ENCODE measurements at regions not wholly inside any gene's neighbourhood (a gene's known extent, or its start where the extent isn't known, plus 50 kb on each side); places are given as distances from the start of the nearest gene placed in this dataset.

GRCh38 chr9:129458663-129459546, 162.0 kb downstream of the C9orf50 start (continued):
- TF ChIP-seq CHD2 (IDR thresholded peaks at IDR 0.05; ENCODE audit: low read length, partially characterized antibody) (peak; percentile 86), MXI1 (IDR thresholded peaks at IDR 0.05; ENCODE audit: low read depth, low read length) (no peak), FOXJ3 (CRISPR knock-in tag; IDR thresholded peaks at IDR 0.05) (peak; percentile 82; the same call in 1 of the 2 replicates), RCOR1 (IDR thresholded peaks at IDR 0.05; ENCODE audit: low read length) (no peak), POLR2AphosphoS5 (IDR thresholded peaks at IDR 0.05; ENCODE audit: low read depth, low read length) (no peak), RXRA (IDR thresholded peaks at IDR 0.05; ENCODE audit: borderline replicate concordance, low read depth) (no peak), ELF1 (IDR thresholded peaks at IDR 0.05) (no peak), EP300 (IDR thresholded peaks at IDR 0.05; ENCODE audit: borderline replicate concordance in 1 of 2, low read depth in 1 of 2, low read length in 1 of 2) (peak in 1 of 2 experiments; percentile 68; a peak in 1 of 4 replicates), JUND (IDR thresholded peaks at IDR 0.05) (no peak)

GRCh38 chr9:129458155-129458661, 162.7 kb downstream of the C9orf50 start:
- Histone ChIP-seq H3K27ac (ENCODE audit: low read depth in 2 of 2, low read length in 1 of 2) (peak overlapping the region in 1 of 2 experiments; percentile 84; a peak in 2 of 4 replicates), H3K9me2 (no peaks in the 10 kb centered on the region), H3K4me3 (ENCODE audit: low read depth in 2 of 2, low read length in 1 of 2) (no peak overlapping the region), H2AFZ (ENCODE audit: low read depth) (no peak overlapping the region), H3K9me3 (no peaks in the 10 kb centered on the region), H4K20me1 (ENCODE audit: insufficient read depth) (no peaks in the 10 kb centered on the region), H3K4me1 (ENCODE audit: control insufficient read depth in 1 of 2, insufficient read depth in 2 of 2, low read depth in 1 of 2, low read length in 1 of 2) (peaks cover 30 to 43% of the 10 kb centered on the region in 2 experiments; a peak in 3 of 4 replicates), H3K4me2 (peak overlapping the region; percentile 71; the same call in 1 of the 2 replicates), H3F3A (replicated peaks; ENCODE audit: insufficient read depth) (peaks cover 19% of the 10 kb centered on the region), H3K9ac (no peak overlapping the region), H3K27me3 (ENCODE audit: insufficient read depth) (no peaks in the 10 kb centered on the region), H3K36me3 (replicated peaks in 1 of 2; ENCODE audit: control insufficient read depth in 1 of 2, insufficient read depth in 2 of 2, low read length in 1 of 2) (no peaks in the 10 kb centered on the region), H3K79me2 (ENCODE audit: insufficient read depth) (no peaks in the 10 kb centered on the region)
- POLR2A ChIA-PET, result interaction anchor here (1.2 to 3.7 kb wide), 6 partner anchors 24 to 284 kb away, joined by 3 to 37 read pairs (median 17); partner anchors contain the start of gene IER5L
- CTCF ChIA-PET, result interaction anchor here (0.8 to 4.5 kb wide), 6 partner anchors 8 to 319 kb away, joined by 3 to 28 read pairs (median 4); no protein-coding TSS in a partner anchor
- no peak for DNase-seq
- no peak for TF ChIP-seq GATA2 (CRISPR knock-in tag; IDR thresholded peaks at IDR 0.05)
- no peak for TF ChIP-seq RXRA (IDR thresholded peaks at IDR 0.05; ENCODE audit: borderline replicate concordance, low read depth)
- no peak for TF ChIP-seq YY1 (IDR thresholded peaks at IDR 0.05; ENCODE audit: low read depth)
- TF ChIP-seq MEF2A (IDR thresholded peaks at IDR 0.05; ENCODE audit: borderline replicate concordance, low read depth), result no peak
- TF ChIP-seq SIN3A (IDR thresholded peaks at IDR 0.05; ENCODE audit: borderline replicate concordance, low read depth, low read length), result no peak
- no peak for TF ChIP-seq RAD21 (IDR thresholded peaks at IDR 0.05; ENCODE audit: low read length)
- no peak for TF ChIP-seq IRF3 (IDR thresholded peaks at IDR 0.05; ENCODE audit: low read depth, low read length)
- WGBS (ENCODE audit: low lambda C conversion rate), result 84% methylated on average over 8 of the region's 14 CpGs
